HuH-7 (cell line): ENCODE measurements at regions not wholly inside any gene's neighbourhood (a gene's known extent, or its start where the extent isn't known, plus 50 kb on each side); places are given as distances from the start of the nearest gene placed in this dataset.
"Not testable (repeated sequence)": the region's sequence is repeated elsewhere in the genome, so short reads cannot be mapped to it uniquely, and the experiment has no call there.

Experiments used
- DNase-seq: peaks from one replicate; pipeline ENCODE4 v3.0.0; 2011; ENCODE audit warnings: low spot score

GRCh38 chr12:93208011-93208410 is 169.7 kb upstream of the NUDT4 start:
- DNase-seq = no peak

GRCh38 chr12:93214523-93215289 is 163.0 kb upstream of the NUDT4 start:
- DNase-seq = no peak

DNA sequence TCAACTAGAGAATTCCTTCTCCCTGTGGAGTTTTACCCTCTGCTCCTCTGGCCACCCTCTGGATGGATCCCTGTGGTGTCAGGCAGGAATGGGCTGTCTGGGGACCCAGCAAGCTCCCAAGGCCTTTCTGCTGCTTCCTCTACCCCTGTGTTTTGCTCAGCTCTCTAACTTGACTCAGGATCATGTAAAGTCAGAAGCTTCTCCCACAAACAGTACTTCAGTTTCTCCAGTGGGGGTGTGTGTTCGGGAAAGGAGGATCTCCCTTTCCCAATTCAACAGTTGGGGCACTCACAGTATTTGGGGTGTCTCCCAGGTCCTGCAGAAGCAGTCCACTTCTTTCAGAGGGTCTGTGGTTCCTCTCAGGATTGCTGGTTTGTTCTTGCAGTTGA is 162.4 kb upstream of the NUDT4 start:
- DNase-seq = no peak

DNA sequence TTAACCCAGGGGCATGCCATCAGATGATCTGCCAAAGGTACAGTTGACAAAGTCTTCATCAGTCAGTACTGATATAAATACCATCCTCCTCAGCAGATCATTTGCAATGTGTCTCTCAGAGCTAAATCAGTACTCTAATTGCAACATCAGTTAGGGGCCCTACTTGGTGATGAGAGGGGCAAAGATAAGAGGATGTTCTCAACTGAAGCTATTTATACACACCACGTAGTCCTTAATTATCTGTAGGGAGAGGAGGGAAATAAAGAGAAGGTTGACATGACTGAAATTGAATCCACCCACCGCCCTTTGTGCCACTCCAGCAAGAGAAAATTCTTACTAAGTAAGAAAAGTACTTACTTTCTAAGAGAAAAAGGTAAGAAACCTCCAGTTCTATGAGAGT is 157.8 kb upstream of the NUDT4 start:
- DNase-seq = no peak

DNA sequence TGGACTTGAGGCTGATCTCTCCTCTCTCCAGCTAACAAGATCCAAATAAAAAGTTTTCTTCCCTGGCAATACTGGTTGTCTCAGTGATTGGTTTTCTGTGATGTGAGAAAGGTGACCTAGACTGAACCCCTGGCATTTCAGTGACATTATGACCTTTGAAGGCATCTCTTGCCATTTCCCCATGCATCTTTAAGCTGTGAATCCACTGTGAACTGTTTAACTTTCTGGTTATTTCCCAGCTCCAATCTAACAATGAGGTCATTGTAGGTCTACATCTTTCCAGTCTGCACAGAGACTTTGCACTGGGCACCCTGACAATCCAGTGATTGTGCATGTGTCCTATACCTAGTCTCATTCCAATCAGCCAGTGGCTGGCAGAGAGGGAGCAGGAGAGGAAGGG is 155.9 kb upstream of the NUDT4 start:
- DNase-seq = no peak

DNA sequence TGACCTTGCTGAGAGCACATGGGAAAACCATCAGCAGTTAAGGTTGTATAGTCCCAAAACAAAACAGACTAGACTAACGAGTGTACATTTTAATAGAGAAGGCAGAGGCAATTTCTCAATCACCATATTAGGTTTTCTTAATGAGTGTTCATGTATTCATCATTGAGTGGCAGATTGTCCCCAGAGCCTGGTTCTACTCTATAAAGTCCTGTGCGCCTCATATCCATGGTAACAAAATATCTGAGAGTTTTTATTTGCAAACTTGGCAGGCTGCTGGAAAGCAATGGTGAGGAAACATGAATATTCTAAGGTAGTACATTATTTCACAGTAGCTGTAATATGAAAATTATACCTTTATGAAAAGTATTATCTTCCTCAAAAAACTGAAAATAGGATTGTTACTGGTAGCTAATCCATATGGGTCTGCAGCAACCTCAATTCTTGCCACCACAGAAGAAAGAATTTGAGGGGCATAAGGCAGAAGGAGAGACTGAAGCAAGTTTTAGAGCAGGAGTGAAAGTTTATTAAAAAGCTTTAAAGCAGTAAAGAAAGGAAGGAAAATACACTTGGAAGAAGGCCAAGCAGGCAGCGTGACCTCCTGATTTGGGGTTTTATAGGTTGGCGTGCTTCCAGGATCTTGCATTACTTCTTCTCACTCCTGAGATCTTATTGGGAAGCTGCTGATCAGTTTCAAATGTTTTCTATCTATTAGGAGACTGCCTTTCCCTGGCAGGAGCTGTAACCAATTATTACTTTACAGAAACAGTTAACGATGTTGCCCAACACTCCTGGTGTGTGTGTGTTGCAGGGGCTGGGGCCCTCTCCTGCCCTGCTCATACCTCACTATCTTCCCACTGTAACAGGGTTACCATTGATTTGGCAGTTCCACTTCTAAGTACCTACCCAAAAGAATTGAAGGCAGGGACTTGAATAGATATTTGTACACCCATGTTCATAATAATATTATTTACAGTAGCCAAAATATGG is 154.0 kb upstream of the NUDT4 start:
- no peak for DNase-seq

GRCh38 chr12:93225094-93225493 is 152.6 kb upstream of the NUDT4 start:
- DNase-seq = no peak

GRCh38 chr12:93226361-93226760 is 151.4 kb upstream of the NUDT4 start:
- no peak for DNase-seq

GRCh38 chr12:93229494-93230325 is 148.0 kb upstream of the NUDT4 start:
- no peak for DNase-seq

- no peak for DNase-seq
Observed at GRCh38 chr12:93230326-93230720, 147.4 kb upstream of the NUDT4 start.

DNA sequence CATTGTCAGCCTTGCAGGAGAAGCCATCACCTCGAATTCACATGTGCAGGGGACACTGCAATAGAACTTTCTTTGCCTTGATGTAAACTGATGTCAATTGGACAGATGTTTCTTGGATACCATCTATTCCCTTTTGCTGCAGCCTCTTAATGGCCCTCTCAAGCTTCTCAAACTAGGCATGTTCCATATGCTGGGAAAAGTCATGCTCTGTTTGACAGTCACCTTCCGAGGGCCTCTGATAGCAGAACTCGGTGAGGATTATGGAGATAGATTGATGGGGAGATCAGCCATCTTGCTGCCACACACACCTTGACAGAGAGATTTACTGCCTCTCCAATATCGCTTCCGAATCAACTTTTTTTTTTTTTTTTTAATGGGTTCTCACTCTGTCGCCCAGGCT is 145.8 kb upstream of the NUDT4 start:
- DNase-seq = no peak

- DNase-seq = no peak
Observed at GRCh38 chr12:93234641-93235040, 143.1 kb upstream of the NUDT4 start.

- DNase-seq = no peak
Observed at GRCh38 chr12:93235881-93236280, 141.8 kb upstream of the NUDT4 start.

- DNase-seq = no peak
Observed at GRCh38 chr12:93237235-93237915, 140.3 kb upstream of the NUDT4 start.

GRCh38 chr12:93238512-93239262 is 139.0 kb upstream of the NUDT4 start:
- not testable (repeated sequence) for DNase-seq

DNA sequence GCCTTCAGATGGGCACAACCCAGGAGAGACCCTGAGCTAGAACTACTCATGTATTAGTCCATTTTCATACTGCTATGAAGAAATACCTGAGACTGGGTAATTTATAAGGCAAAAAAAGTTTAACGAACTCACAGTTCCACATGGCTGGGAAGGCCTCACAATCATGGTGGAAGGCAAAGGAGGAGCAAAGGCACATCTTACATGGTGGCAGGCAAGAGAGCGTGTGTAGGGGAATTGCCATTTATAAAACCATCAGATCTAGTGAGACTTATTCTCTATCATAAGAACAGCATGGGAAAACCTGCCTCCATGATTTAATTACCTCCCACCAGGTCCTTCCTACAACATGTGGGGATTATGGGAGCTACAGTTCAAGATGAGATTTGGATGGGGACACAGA is 137.9 kb upstream of the NUDT4 start:
- not testable (repeated sequence) for DNase-seq

- DNase-seq = no peak
Observed at GRCh38 chr12:93242154-93242972, 135.4 kb upstream of the NUDT4 start.

DNA sequence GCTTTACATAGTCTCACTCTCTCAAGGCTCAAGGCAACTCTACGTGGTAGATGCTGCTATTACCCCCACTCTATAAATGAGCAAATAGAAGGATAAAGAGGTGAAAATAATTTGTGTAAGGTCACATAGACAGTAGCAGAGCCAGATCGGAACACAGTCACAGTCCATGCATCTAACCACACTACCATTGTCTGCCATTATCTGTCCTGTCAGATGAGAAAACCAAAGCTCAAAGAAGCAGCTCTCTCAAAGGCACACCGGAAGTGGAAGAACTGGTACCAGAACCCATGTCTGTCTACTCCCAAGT is 134.4 kb upstream of the NUDT4 start:
- DNase-seq = no peak

- peak; percentile 48 for DNase-seq
Observed at GRCh38 chr12:93243689-93244513, 133.8 kb upstream of the NUDT4 start.
